ENCODE measurements at regions not wholly inside any gene's neighbourhood (a gene's known extent, or its start where the extent isn't known, plus 50 kb on each side); places are given as distances from the start of the nearest gene placed in this dataset.
"Not testable (repeated sequence)": the region's sequence is repeated elsewhere in the genome, so short reads cannot be mapped to it uniquely, and the experiment has no call there.

GRCh38 chr10:57579926-57580325 lies 687.8 kb downstream of the IPMK start:
- DNase-seq (ENCODE audit: low spot score): no peak

- no peak for DNase-seq (ENCODE audit: low spot score)
These were observed 705.5 kb downstream of the IPMK start for GRCh38 chr10:57562211-57562610.

- not testable (repeated sequence) for DNase-seq (ENCODE audit: low spot score)
These were observed 715.9 kb downstream of the IPMK start for GRCh38 chr10:57551774-57552173.

GRCh38 chr10:57535306-57535705 lies 732.4 kb downstream of the IPMK start:
- DNase-seq (ENCODE audit: low spot score): no peak

- no peak for DNase-seq (ENCODE audit: low spot score)
These were observed 754.1 kb downstream of the IPMK start for GRCh38 chr10:57513637-57514036.

GRCh38 chr10:57507788-57508187 lies 759.9 kb downstream of the IPMK start:
- no peak for DNase-seq (ENCODE audit: low spot score)

DNA sequence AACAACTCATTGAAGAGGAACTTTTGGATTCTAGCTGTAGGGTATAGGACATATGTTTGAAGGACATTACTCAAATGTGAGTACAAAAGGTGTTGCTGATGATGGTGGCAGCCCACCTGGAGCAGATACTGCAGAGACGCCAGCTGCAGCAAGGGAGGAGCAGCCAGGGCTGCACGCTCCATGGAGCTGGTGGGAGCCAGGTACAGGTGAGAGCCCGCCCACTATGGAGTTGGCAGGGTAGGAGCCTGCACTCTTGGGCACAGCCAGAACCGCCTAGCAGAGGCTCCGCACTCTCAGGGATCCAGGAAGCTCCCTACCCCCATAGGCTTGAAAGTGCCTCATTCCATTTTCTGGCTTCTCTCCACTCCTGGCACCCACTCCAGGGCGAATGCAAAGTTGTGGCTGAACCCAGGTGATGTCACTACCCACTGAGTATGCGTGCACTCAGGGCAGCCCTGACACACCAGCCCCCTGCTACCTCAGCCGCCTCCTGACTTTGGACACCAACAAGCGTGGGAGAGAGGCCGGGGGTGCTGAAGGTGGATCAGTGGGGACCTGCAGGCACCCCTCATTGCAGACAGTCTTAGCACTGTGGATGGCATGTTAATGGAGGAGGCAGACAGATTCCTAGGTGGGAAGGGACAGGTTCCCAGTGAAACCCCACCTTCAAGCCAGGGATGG lies 761.1 kb downstream of the IPMK start:
- no peak for DNase-seq (ENCODE audit: low spot score)

- DNase-seq (ENCODE audit: low spot score): no peak
These were observed 773.2 kb downstream of the IPMK start for GRCh38 chr10:57494486-57494885.

DNA sequence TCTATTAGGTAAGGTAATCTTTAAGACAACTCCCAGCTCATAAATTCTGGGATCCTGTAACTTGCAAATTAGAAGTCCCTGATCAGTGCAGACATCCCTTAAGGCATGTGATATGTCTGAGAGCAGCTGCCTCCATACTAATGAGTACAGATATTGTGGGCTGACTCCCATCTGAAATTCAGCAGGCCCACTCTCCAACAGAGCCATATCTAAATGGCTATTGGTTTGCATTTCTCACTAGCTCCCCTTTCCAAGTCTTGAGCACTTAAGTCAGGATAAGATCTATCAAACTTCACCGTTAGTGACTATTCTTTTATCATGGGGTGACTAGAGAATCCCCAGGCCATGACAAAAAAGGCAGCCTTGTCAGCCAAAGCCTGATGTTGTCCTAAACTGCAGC lies 785.4 kb downstream of the IPMK start:
- DNase-seq (ENCODE audit: low spot score): no peak

- DNase-seq (ENCODE audit: low spot score): no peak
These were observed 794.7 kb downstream of the IPMK start for GRCh38 chr10:57472823-57473619.

- no peak for DNase-seq (ENCODE audit: low spot score)
These were observed 798.7 kb downstream of the IPMK start for GRCh38 chr10:57468894-57469432.

DNA sequence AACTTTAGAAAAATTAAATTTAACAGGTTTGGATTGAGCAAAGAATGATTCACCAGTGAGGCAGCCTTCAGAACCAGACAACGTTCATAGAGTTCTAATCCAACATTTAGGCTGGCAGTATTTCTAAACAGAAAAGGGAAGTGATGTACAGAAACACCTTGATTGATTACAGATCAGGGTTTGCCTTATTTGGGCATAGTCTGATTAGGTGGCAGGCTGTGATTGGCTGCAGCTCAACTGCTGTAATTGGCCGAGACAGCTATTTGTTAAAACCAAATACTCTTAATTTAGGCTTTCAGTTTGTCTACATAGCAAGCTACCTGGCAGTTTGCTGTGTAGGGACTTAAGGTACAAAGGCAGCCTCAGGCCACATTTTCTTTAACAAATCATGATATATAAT lies 802.5 kb downstream of the IPMK start:
- no peak for DNase-seq (ENCODE audit: low spot score)

DNA sequence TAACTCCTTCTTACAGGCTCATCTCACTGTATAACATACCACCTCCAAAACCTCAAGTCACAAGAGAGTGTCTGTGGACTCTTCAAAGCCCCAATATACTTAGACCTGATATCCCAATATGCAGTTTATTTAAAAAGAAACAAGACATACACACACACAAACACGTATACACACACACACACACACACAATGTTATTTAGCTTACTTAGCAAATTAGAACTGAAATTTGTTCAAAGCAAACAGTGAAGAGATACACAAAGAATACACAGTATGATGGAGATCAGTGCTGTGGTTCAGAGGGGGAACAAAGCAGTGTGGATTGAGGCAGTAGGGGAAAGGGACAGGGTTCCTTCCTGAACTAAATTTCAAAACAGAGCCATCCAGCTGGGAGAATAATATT lies 807.2 kb downstream of the IPMK start:
- DNase-seq (ENCODE audit: low spot score): no peak

GRCh38 chr10:57457972-57458512 lies 809.7 kb downstream of the IPMK start:
- no peak for DNase-seq (ENCODE audit: low spot score)

GRCh38 chr10:57430376-57430775 lies 837.3 kb downstream of the IPMK start:
- no peak for DNase-seq (ENCODE audit: low spot score)

GRCh38 chr10:57420881-57421280 lies 846.8 kb downstream of the IPMK start:
- no peak for DNase-seq (ENCODE audit: low spot score)

DNA sequence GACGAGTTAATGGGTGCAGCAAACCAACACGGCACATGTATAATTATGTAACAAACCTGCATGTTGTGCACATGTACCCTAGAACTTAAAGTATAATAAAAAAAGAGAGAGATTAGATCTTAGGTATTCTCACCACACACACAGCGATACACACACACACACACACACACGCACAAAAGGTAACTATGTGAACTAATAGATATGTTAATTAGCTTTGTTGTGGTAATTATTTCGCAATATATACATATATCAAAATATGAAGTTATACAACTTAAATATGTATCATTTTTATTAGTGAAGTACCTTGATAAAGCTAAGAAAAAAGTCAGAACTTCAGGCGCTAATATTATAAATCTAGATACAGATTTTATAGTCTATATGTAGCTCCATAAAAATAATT lies 849.2 kb downstream of the IPMK start:
- DNase-seq (ENCODE audit: low spot score): no peak

GRCh38 chr10:57395923-57396322 lies 871.8 kb downstream of the IPMK start:
- no peak for DNase-seq (ENCODE audit: low spot score)

DNA sequence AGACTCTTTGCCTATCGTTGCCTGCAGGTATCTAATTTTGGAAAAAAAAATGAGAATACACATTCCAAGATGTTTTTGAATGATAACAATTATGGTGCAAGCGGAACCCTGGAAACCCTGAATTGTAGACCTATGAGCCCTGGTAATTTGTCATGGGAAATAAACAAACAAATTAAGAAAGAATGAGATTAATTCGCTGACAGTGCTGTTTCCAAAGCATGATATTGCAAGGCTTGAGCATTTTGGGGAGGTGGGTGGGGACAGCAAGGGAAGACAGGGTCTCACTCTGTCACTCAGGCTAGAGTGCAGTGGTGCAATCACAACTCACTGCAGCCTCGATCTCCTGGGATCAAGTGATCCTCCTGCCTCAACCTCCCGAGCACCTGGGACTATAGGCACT lies 900.3 kb downstream of the IPMK start:
- no peak for DNase-seq (ENCODE audit: low spot score)

DNA sequence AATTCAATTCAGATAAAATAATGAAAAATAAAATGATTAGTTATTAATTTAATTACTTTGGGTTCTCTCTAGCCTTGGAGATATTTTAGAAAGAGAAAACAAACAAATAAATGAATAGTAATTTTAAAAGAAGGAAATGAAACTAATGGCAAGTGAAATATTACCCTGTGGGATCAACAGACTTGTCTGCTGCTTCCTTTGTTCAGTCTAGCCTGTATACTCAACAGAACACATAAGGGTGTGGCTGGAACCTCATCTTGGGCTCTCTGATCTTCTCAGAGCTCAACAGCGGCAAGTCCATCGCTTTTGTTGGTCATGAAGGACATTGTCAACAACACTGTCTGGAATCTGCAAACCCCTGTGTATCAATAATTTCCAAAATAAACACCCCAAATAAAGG lies 904.9 kb downstream of the IPMK start:
- DNase-seq (ENCODE audit: low spot score): no peak

GRCh38 chr10:57353403-57354003 lies 914.2 kb downstream of the IPMK start:
- DNase-seq (ENCODE audit: low spot score): no peak

GRCh38 chr10:57351076-57351475 lies 916.6 kb downstream of the IPMK start:
- DNase-seq (ENCODE audit: low spot score): no peak

GRCh38 chr10:57341294-57341693 lies 926.4 kb downstream of the IPMK start:
- no peak for DNase-seq (ENCODE audit: low spot score)

Measured in ureter (tissue), 1 donor.